A549 (cell line): ENCODE measurements at regions not wholly inside any gene's neighbourhood (a gene's known extent, or its start where the extent isn't known, plus 50 kb on each side); places are given as distances from the start of the nearest gene placed in this dataset.

Source experiments
- CTCF ChIP-seq: fragments of >200 bp; sonication (Bioruptor Twin); formaldehyde crosslinking; IDR thresholded peaks from 3 replicates; pipeline ENCODE4 v1.5.1; 2016
- EHMT2 ChIP-seq: fragments of 200-600 bp; sonication (generic); IDR thresholded peaks from 2 replicates; pipeline ENCODE4 v1.6.1; 2016; ENCODE audit warnings: antibody characterized with exemption, low read depth, mild to moderate bottlenecking, moderate library complexity
- EP300 ChIP-seq, 2 experiments: fragments of >200 bp; sonication (Bioruptor Twin); formaldehyde crosslinking; IDR thresholded peaks; 2 replicates in 1 of 2; 3 replicates in 1 of 2; pipeline ENCODE4 v1.6.1; 2016 to 2017
- HEYL ChIP-seq: fragments of 250-450 bp; sonication (Bioruptor Pico); IDR thresholded peaks from 2 replicates; pipeline ENCODE4 v1.8.0; 2021; ENCODE audit warnings: mild to moderate bottlenecking, moderate library complexity
- JUNB ChIP-seq: fragments of >200 bp; sonication (Bioruptor Twin); formaldehyde crosslinking; IDR thresholded peaks from 2 replicates; pipeline ENCODE4 v1.6.1; 2016
- MAFK ChIP-seq: fragments of 450-650 bp; IDR thresholded peaks from 2 replicates; pipeline ENCODE4 v1.6.1; 2014; ENCODE audit not compliant: partially characterized antibody
- NPAS2 ChIP-seq: fragments of 250-450 bp; sonication (Bioruptor Pico); IDR thresholded peaks from 2 replicates; pipeline ENCODE4 v1.8.0; 2022; ENCODE audit warnings: mild to moderate bottlenecking, moderate library complexity, borderline replicate concordance
- PBX3 ChIP-seq: IDR thresholded peaks from 2 replicates; pipeline ENCODE4 v1.6.1; 2012
- POLR2A ChIP-seq: IDR thresholded peaks from 2 replicates; pipeline ENCODE4 v1.6.1; 2012; ENCODE audit warnings: mild to moderate bottlenecking, low read length
- RAD21 ChIP-seq, 2 experiments: fragments of >200 bp in 1 of 2; sonication (Bioruptor Twin) in 1 of 2; formaldehyde crosslinking in 1 of 2; IDR thresholded peaks in 1 of 2; conservative IDR thresholded peaks in 1 of 2; 2 replicates in 1 of 2; 3 replicates in 1 of 2; pipeline ENCODE4 v1.6.1; 2012 to 2018; ENCODE audit warnings: inconsistent platforms in 1 of 2
- TF ChIP-seq, protein P1 (sequence below): fragments of 450-650 bp; IDR thresholded peaks from 2 replicates; pipeline ENCODE4 v1.6.1; 2014; ENCODE audit warnings: antibody characterized with exemption
- TF ChIP-seq, protein P2 (sequence below): fragments of 150-350 bp; IDR thresholded peaks from 2 replicates; pipeline ENCODE4 v1.6.1; 2014; ENCODE audit warnings: low read depth, mild to moderate bottlenecking, low read length

GRCh38 chr1:5812295-5812694 lies 179.9 kb downstream of the NPHP4 start:
- TF ChIP-seq EP300 (IDR thresholded peaks at IDR 0.05) (no peak), CTCF (no peak), POLR2A (no peak), EHMT2 (no peak), NPAS2 (CRISPR knock-in tag) (no peak), HEYL (CRISPR knock-in tag) (no peak), JUNB (no peak), MAFK (no peak), PBX3 (no peak), RAD21 (conservative IDR thresholded peaks at IDR 0.05 in 1 of 2, IDR thresholded peaks at IDR 0.05 in 1 of 2) (no peak)
- TF ChIP-seq, protein P1, sequence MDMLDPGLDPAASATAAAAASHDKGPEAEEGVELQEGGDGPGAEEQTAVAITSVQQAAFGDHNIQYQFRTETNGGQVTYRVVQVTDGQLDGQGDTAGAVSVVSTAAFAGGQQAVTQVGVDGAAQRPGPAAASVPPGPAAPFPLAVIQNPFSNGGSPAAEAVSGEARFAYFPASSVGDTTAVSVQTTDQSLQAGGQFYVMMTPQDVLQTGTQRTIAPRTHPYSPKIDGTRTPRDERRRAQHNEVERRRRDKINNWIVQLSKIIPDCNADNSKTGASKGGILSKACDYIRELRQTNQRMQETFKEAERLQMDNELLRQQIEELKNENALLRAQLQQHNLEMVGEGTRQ, result no peak
- TF ChIP-seq, protein P2, sequence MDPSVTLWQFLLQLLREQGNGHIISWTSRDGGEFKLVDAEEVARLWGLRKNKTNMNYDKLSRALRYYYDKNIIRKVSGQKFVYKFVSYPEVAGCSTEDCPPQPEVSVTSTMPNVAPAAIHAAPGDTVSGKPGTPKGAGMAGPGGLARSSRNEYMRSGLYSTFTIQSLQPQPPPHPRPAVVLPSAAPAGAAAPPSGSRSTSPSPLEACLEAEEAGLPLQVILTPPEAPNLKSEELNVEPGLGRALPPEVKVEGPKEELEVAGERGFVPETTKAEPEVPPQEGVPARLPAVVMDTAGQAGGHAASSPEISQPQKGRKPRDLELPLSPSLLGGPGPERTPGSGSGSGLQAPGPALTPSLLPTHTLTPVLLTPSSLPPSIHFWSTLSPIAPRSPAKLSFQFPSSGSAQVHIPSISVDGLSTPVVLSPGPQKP, result no peak
